OCI-LY1 (cell line): ENCODE measurements at regions not wholly inside any gene's neighbourhood (a gene's known extent, or its start where the extent isn't known, plus 50 kb on each side); places are given as distances from the start of the nearest gene placed in this dataset.

ENCODE experiments used
- H2AFZ ChIP-seq: fragments of 200-600 bp; sonication (generic), shearing (Covaris generic); 2 replicates; pipeline ENCODE4 v1.6.0; 2014; ENCODE audit warnings: antibody characterized with exemption, mild to moderate bottlenecking, low read length
- H3F3A ChIP-seq: fragments of 200-600 bp; sonication (generic), shearing (Covaris generic); 2 replicates; pipeline ENCODE4 v1.6.0; 2014; ENCODE audit warnings: mild to moderate bottlenecking, antibody characterized with exemption, low read length, moderate library complexity; ENCODE audit not compliant: insufficient read depth
- H3K27ac ChIP-seq: fragments of 200-600 bp; sonication (generic); 2 replicates; pipeline ENCODE4 v1.5.1; 2014; ENCODE audit warnings: low read length, mixed run types, mild to moderate bottlenecking, low read depth; ENCODE audit not compliant: poor library complexity, severe bottlenecking
- H3K27me3 ChIP-seq: fragments of 200-600 bp; sonication (generic); 2 replicates; pipeline ENCODE4 v1.6.0; 2014; ENCODE audit warnings: antibody characterized with exemption, mild to moderate bottlenecking, low read length, moderate library complexity; ENCODE audit not compliant: insufficient read depth
- H3K36me3 ChIP-seq: fragments of 200-600 bp; sonication (generic); 2 replicates; pipeline ENCODE4 v1.6.1; 2014; ENCODE audit warnings: mild to moderate bottlenecking, antibody characterized with exemption, low read length, moderate library complexity, mixed read lengths; ENCODE audit not compliant: insufficient read depth
- H3K4me1 ChIP-seq: fragments of 200-600 bp; sonication (generic); 2 replicates; pipeline ENCODE4 v1.5.1; 2014; ENCODE audit warnings: mild to moderate bottlenecking, low read length, moderate library complexity; ENCODE audit not compliant: insufficient read depth, severe bottlenecking
- H3K4me2 ChIP-seq: fragments of 200-600 bp; sonication (generic), shearing (Covaris generic); 2 replicates; pipeline ENCODE4 v1.6.1; 2014; ENCODE audit warnings: low read length
- H3K4me3 ChIP-seq: fragments of 200-600 bp; sonication (generic); 2 replicates; pipeline ENCODE4 v1.5.1; 2014; ENCODE audit warnings: low read length, low read depth, mild to moderate bottlenecking, mixed read lengths; ENCODE audit not compliant: poor library complexity, severe bottlenecking
- H3K79me2 ChIP-seq: fragments of 200-600 bp; shearing (Covaris generic); 2 replicates; pipeline ENCODE4 v1.6.1; 2016; ENCODE audit warnings: mixed run types, low read length, mixed read lengths; ENCODE audit not compliant: insufficient read depth
- H3K9ac ChIP-seq: fragments of 200-600 bp; sonication (generic), shearing (Covaris generic); 2 replicates; pipeline ENCODE4 v1.6.1; 2014; ENCODE audit warnings: mild to moderate bottlenecking, low read length, mixed read lengths
- H3K9me2 ChIP-seq: fragments of 200-600 bp; sonication (generic), shearing (Covaris generic); 2 replicates; pipeline ENCODE4 v1.6.1; 2014; ENCODE audit warnings: low read depth, mild to moderate bottlenecking, low read length, mixed read lengths
- H3K9me3 ChIP-seq: fragments of 200-600 bp; shearing (Covaris generic); 2 replicates; pipeline ENCODE4 v1.6.1; 2014; ENCODE audit warnings: low read length, mixed read lengths
- H4K20me1 ChIP-seq: fragments of 200-600 bp; sonication (generic), shearing (Covaris generic); 2 replicates; pipeline ENCODE4 v1.6.0; 2016; ENCODE audit warnings: mild to moderate bottlenecking, low read length; ENCODE audit not compliant: insufficient read depth
- CTCF ChIP-seq: fragments of 200-600 bp; sonication (generic), shearing (Covaris generic); IDR thresholded peaks from 2 replicates; pipeline ENCODE4 v1.5.1; 2017; ENCODE audit warnings: mild to moderate bottlenecking, antibody characterized with exemption, low read length, moderate library complexity, mixed read lengths
- EZH2 ChIP-seq: fragments of 200-600 bp; sonication (generic), shearing (Covaris generic); IDR thresholded peaks from 2 replicates; pipeline ENCODE4 v1.8.0; 2017; ENCODE audit warnings: borderline replicate concordance, mixed run types, mild to moderate bottlenecking, antibody characterized with exemption, low read length, moderate library complexity, mixed read lengths

- Histone ChIP-seq H3K4me2 (no peak overlapping the region), H3K27me3 (no peaks in the 10 kb centered on the region), H3F3A (no peaks in the 10 kb centered on the region), H3K27ac (no peak overlapping the region), H2AFZ (no peak overlapping the region), H3K36me3 (no peaks in the 10 kb centered on the region), H3K79me2 (no peaks in the 10 kb centered on the region), H3K9ac (no peak overlapping the region), H4K20me1 (no peaks in the 10 kb centered on the region), H3K9me3 (no peaks in the 10 kb centered on the region), H3K9me2 (no peaks in the 10 kb centered on the region), H3K4me3 (no peak overlapping the region), H3K4me1 (no peaks in the 10 kb centered on the region)
- TF ChIP-seq EZH2 (no peak), CTCF (no peak)
Measured at GRCh38 chr2:17302281-17302680, 216.0 kb downstream of the RAD51AP2 start.

GRCh38 chr2:17301437-17301836, 216.8 kb downstream of the RAD51AP2 start:
- H3K4me2 ChIP-seq: no peak overlapping the region
- TF ChIP-seq CTCF (no peak), EZH2 (no peak)
- no peaks in the 10 kb centered on the region for H3K9me2 ChIP-seq
- H3K4me1 ChIP-seq: no peaks in the 10 kb centered on the region
- H3K9ac ChIP-seq: no peak overlapping the region
- H3K27ac ChIP-seq: no peak overlapping the region
- no peaks in the 10 kb centered on the region for H3K27me3 ChIP-seq
- H3K9me3 ChIP-seq: no peaks in the 10 kb centered on the region
- H3F3A ChIP-seq: no peaks in the 10 kb centered on the region
- H3K36me3 ChIP-seq: no peaks in the 10 kb centered on the region
- H2AFZ ChIP-seq: no peak overlapping the region
- no peaks in the 10 kb centered on the region for H4K20me1 ChIP-seq
- H3K4me3 ChIP-seq: no peak overlapping the region
- H3K79me2 ChIP-seq: no peaks in the 10 kb centered on the region

- no peaks in the 10 kb centered on the region for H3F3A ChIP-seq
- no peak for TF ChIP-seq CTCF
- H3K9me2 ChIP-seq: no peaks in the 10 kb centered on the region
- no peak overlapping the region for H3K9ac ChIP-seq
- H3K79me2 ChIP-seq: no peaks in the 10 kb centered on the region
- H3K27ac ChIP-seq: no peak overlapping the region
- H3K4me2 ChIP-seq: no peak overlapping the region
- H3K9me3 ChIP-seq: no peaks in the 10 kb centered on the region
- no peak overlapping the region for H3K4me3 ChIP-seq
- no peaks in the 10 kb centered on the region for H3K4me1 ChIP-seq
- H2AFZ ChIP-seq: no peak overlapping the region
- no peaks in the 10 kb centered on the region for H3K36me3 ChIP-seq
- no peaks in the 10 kb centered on the region for H3K27me3 ChIP-seq
- no peaks in the 10 kb centered on the region for H4K20me1 ChIP-seq
Measured at GRCh38 chr2:17299891-17300540, 218.2 kb downstream of the RAD51AP2 start.
